GM23338 (cell line): ENCODE measurements at regions not wholly inside any gene's neighbourhood (a gene's known extent, or its start where the extent isn't known, plus 50 kb on each side); places are given as distances from the start of the nearest gene placed in this dataset.

Source experiments
- ATAC-seq: fragments of 200-7000 bp; cut with Tn5 transposase; 3 replicates; pipeline ENCODE4 v1.9.1; 2020
- DNase-seq: peaks from one replicate; pipeline ENCODE4 v3.0.0-alpha.2; 2015; ENCODE audit warnings: low spot score
- H2AFZ ChIP-seq: fragments of 200-600 bp; sonication (generic); 2 replicates; pipeline ENCODE4 v1.8.0; 2016; ENCODE audit warnings: antibody characterized with exemption, mild to moderate bottlenecking, moderate library complexity
- H3F3A ChIP-seq: fragments of 200-600 bp; sonication (generic); replicated peaks from 2 replicates; pipeline ENCODE4 v1.8.0; 2017; ENCODE audit warnings: antibody characterized with exemption, mixed run types, low read depth
- H3K27ac ChIP-seq: fragments of 200-600 bp; sonication (generic); 2 replicates; pipeline ENCODE4 v1.6.1; 2016; ENCODE audit warnings: low read depth
- H3K27me3 ChIP-seq: fragments of 200-600 bp; sonication (generic); 2 replicates; pipeline ENCODE4 v1.8.0; 2016; ENCODE audit warnings: mild to moderate bottlenecking, mixed run types, moderate library complexity; ENCODE audit not compliant: insufficient read depth
- H3K36me3 ChIP-seq: fragments of 200-600 bp; sonication (generic); 2 replicates; pipeline ENCODE4 v1.8.0; 2016; ENCODE audit warnings: mild to moderate bottlenecking; ENCODE audit not compliant: insufficient read depth
- H3K4me1 ChIP-seq: fragments of 200-600 bp; sonication (generic); 2 replicates; pipeline ENCODE4 v1.8.0; 2016; ENCODE audit warnings: mild to moderate bottlenecking, moderate library complexity; ENCODE audit not compliant: insufficient read depth
- H3K4me2 ChIP-seq: fragments of 200-600 bp; sonication (generic); 2 replicates; pipeline ENCODE4 v1.7.1; 2017; ENCODE audit warnings: mixed run types
- H3K4me3 ChIP-seq: fragments of 200-600 bp; sonication (generic); 2 replicates; pipeline ENCODE4 v1.6.1; 2016; ENCODE audit warnings: mixed run types
- H3K79me2 ChIP-seq: fragments of 200-600 bp; sonication (generic); replicated peaks from 2 replicates; pipeline ENCODE4 v1.8.0; 2017; ENCODE audit warnings: mild to moderate bottlenecking; ENCODE audit not compliant: insufficient read depth
- H3K9me2 ChIP-seq: fragments of 200-600 bp; sonication (generic); 2 replicates; pipeline ENCODE4 v1.8.0; 2017; ENCODE audit not compliant: insufficient read depth
- H4K20me1 ChIP-seq: fragments of 200-600 bp; sonication (generic); replicated peaks from 2 replicates; pipeline ENCODE4 v1.8.0; 2017; ENCODE audit warnings: mild to moderate bottlenecking; ENCODE audit not compliant: insufficient read depth
- H3K27ac Mint-ChIP-seq: 2 replicates; pipeline ENCODE4 v1.8.0; 2020; ENCODE audit warnings: inconsistent platforms, mild to moderate bottlenecking, moderate library complexity, mixed read lengths
- H3K27me3 Mint-ChIP-seq: 3 replicates; pipeline ENCODE4 v1.8.0; 2022; ENCODE audit warnings: low read depth, mild to moderate bottlenecking, moderate library complexity, mixed read lengths, inconsistent platforms; ENCODE audit not compliant: insufficient read depth, poor library complexity
- H3K36me3 Mint-ChIP-seq: 3 replicates; pipeline ENCODE4 v1.8.0; 2021; ENCODE audit warnings: low read depth, mild to moderate bottlenecking, inconsistent platforms, moderate library complexity, mixed read lengths
- H3K4me1 Mint-ChIP-seq: 3 replicates; pipeline ENCODE4 v1.8.0; 2020; ENCODE audit warnings: mild to moderate bottlenecking, inconsistent platforms, mixed read lengths
- H3K4me3 Mint-ChIP-seq: 3 replicates; pipeline ENCODE4 v1.8.0; 2021; ENCODE audit warnings: moderate library complexity, mild to moderate bottlenecking, inconsistent platforms, mixed read lengths
- H3K9me3 Mint-ChIP-seq: 3 replicates; pipeline ENCODE4 v1.8.0; 2020; ENCODE audit warnings: moderate library complexity, mild to moderate bottlenecking, inconsistent platforms, mixed read lengths
- CREB1 ChIP-seq: fragments of 250-450 bp; sonication (Bioruptor Pico); IDR thresholded peaks from 2 replicates; pipeline ENCODE4 v1.5.0; 2020; ENCODE audit warnings: low read depth, mild to moderate bottlenecking, moderate library complexity
- CTCF ChIP-seq, 2 experiments: fragments of 200-600 bp in 1 of 2; sonication (generic) in 1 of 2; conservative IDR thresholded peaks; 2 replicates each; pipeline versions ENCODE4 v1.5.1 to v1.6.1; 2016 to 2017; ENCODE audit warnings: antibody characterized with exemption in 2 of 2, low read depth in 2 of 2, mild to moderate bottlenecking in 2 of 2, moderate library complexity in 1 of 2
- ETS1 ChIP-seq: IDR thresholded peaks from 2 replicates; pipeline ENCODE4 v1.6.1; 2016; ENCODE audit warnings: antibody characterized with exemption
- EZH2 ChIP-seq: fragments of 200-600 bp; sonication (generic); IDR thresholded peaks from one replicate; pipeline ENCODE4 v1.8.0; 2017; ENCODE audit warnings: antibody characterized with exemption, mild to moderate bottlenecking, low read depth; ENCODE audit not compliant: unreplicated experiment
- EZH2phosphoT487 ChIP-seq: fragments of 200-600 bp; sonication (generic); IDR thresholded peaks from one replicate; pipeline ENCODE4 v1.8.1; 2018; ENCODE audit warnings: antibody characterized with exemption; ENCODE audit not compliant: unreplicated experiment
- JUNB ChIP-seq: IDR thresholded peaks from one replicate; pipeline ENCODE4 v1.6.1; 2016; ENCODE audit warnings: antibody characterized with exemption; ENCODE audit not compliant: unreplicated experiment
- NANOG ChIP-seq: IDR thresholded peaks from 2 replicates; pipeline ENCODE4 v1.6.1; 2016; ENCODE audit warnings: antibody characterized with exemption, borderline replicate concordance
- POLR2AphosphoS5 ChIP-seq: IDR thresholded peaks from 2 replicates; pipeline ENCODE4 v1.6.1; 2016; ENCODE audit warnings: antibody characterized with exemption, low read depth
- REST ChIP-seq: IDR thresholded peaks from one replicate; pipeline ENCODE4 v1.6.1; 2018; ENCODE audit warnings: antibody characterized with exemption; ENCODE audit not compliant: unreplicated experiment
- STAT1 ChIP-seq: IDR thresholded peaks from one replicate; pipeline ENCODE4 v1.6.1; 2016; ENCODE audit warnings: antibody characterized with exemption; ENCODE audit not compliant: unreplicated experiment
- ZNF114 ChIP-seq: fragments of 250-450 bp; sonication (Bioruptor Pico); IDR thresholded peaks from 2 replicates; pipeline ENCODE4 v1.5.0; 2020; ENCODE audit warnings: mild to moderate bottlenecking, moderate library complexity
- ZNF331 ChIP-seq: fragments of 250-450 bp; sonication (Bioruptor Pico); IDR thresholded peaks from 2 replicates; pipeline ENCODE4 v1.5.0; 2020; ENCODE audit warnings: low read depth, mild to moderate bottlenecking, moderate library complexity
- ZNF462 ChIP-seq: fragments of 250-450 bp; sonication (Bioruptor Pico); IDR thresholded peaks from 2 replicates; pipeline ENCODE4 v1.5.0; 2020; ENCODE audit warnings: mild to moderate bottlenecking, moderate library complexity

- no peak for TF ChIP-seq STAT1
- no peak for TF ChIP-seq JUNB
- TF ChIP-seq ZNF114, result no peak
- TF ChIP-seq EZH2, result no peak
- TF ChIP-seq ZNF331 (CRISPR knock-in tag), result no peak
- no peak for TF ChIP-seq REST
- TF ChIP-seq POLR2AphosphoS5, result no peak
- TF ChIP-seq EZH2phosphoT487, result no peak
- no peak for TF ChIP-seq ETS1
- no peak for TF ChIP-seq CREB1 (CRISPR knock-in tag)
- no peak for TF ChIP-seq ZNF462 (CRISPR knock-in tag)
- no peak for TF ChIP-seq CTCF (conservative IDR thresholded peaks at IDR 0.05; ENCODE audit: low read depth in 2 of 2)
- TF ChIP-seq NANOG, result no peak
- Histone ChIP-seq H3K4me2 (no peak overlapping the region), H3K36me3 (no peaks in the 10 kb centered on the region), H3K4me3 (no peak overlapping the region), H3K27ac (no peak overlapping the region), H4K20me1 (no peaks in the 10 kb centered on the region), H3K9me2 (peaks cover 3% of the 10 kb centered on the region; the same call in 1 of the 2 replicates), H3K79me2 (no peaks in the 10 kb centered on the region), H3K27me3 (no peaks in the 10 kb centered on the region), H2AFZ (no peak overlapping the region), H3F3A (no peaks in the 10 kb centered on the region), H3K4me1 (no peaks in the 10 kb centered on the region)
- no peaks in the 10 kb centered on the region; the same call in 1 of the 3 replicates for H3K9me3 Mint-ChIP-seq
- no peak overlapping the region for H3K27ac Mint-ChIP-seq
- no peak for DNase-seq
- no peak overlapping the region for H3K4me3 Mint-ChIP-seq
- peaks cover 2% of the 10 kb centered on the region for H3K27me3 Mint-ChIP-seq
- H3K36me3 Mint-ChIP-seq, result no peaks in the 10 kb centered on the region
- H3K4me1 Mint-ChIP-seq, result no peaks in the 10 kb centered on the region; the same call in 2 of the 3 replicates
- ATAC-seq, result no peak
These were observed 319.4 kb upstream of the ZNF32 start for GRCh38 chr10:43968076-43968475.
